ENCODE measurements at regions not wholly inside any gene's neighbourhood (a gene's known extent, or its start where the extent isn't known, plus 50 kb on each side); places are given as distances from the start of the nearest gene placed in this dataset.

GRCh38 chr6:82681119-82681714 lies 317.6 kb downstream of the TPBG start:
- TF ChIP-seq ZNF670 (tag by site-specific recombination; IDR thresholded peaks at IDR 0.05; ENCODE audit: low read depth) (no peak), ZNF707 (tag by site-specific recombination; IDR thresholded peaks at IDR 0.05) (no peak), ZNF274 (IDR thresholded peaks at IDR 0.05; ENCODE audit: low read length) (no peak), ZNF274 (tag by site-specific recombination; IDR thresholded peaks at IDR 0.05; ENCODE audit: borderline replicate concordance) (no peak)

Measured in HEK293 (cell line).